ENCODE measurements at regions not wholly inside any gene's neighbourhood (a gene's known extent, or its start where the extent isn't known, plus 50 kb on each side); places are given as distances from the start of the nearest gene placed in this dataset.

- Mint-ChIP-seq H3K36me3 (no peaks in the 10 kb centered on the region), H3K4me1 (no peaks in the 10 kb centered on the region), H3K9me3 (peaks cover 17% of the 10 kb centered on the region), H3K27ac (no peak overlapping the region), H3K4me3 (no peak overlapping the region), H3K27me3 (ENCODE audit: low read depth) (no peaks in the 10 kb centered on the region)
- ChIA-PET CTCF (interaction anchor here (0.7 to 2.0 kb wide), 2 partner anchors 30 to 53 kb away, joined by 3 to 10 read pairs; no protein-coding TSS in a partner anchor), POLR2A (no interaction called here)
- DNase-seq (ENCODE audit: low spot score) (no peak), ATAC-seq (no peak)
- TF ChIP-seq CDX4 (CRISPR knock-in tag; IDR thresholded peaks at IDR 0.05; ENCODE audit: borderline replicate concordance) (no peak), SMAD3 (CRISPR knock-in tag; IDR thresholded peaks at IDR 0.05; ENCODE audit: borderline replicate concordance) (no peak), NFYB (CRISPR knock-in tag; conservative IDR thresholded peaks at IDR 0.05; ENCODE audit: low read depth) (no peak), ESRRA (CRISPR knock-in tag; IDR thresholded peaks at IDR 0.05; ENCODE audit: borderline replicate concordance) (no peak)
These were observed 77.8 kb downstream of the TEX29 start for GRCh38 chr13:111398196-111398595.

- Mint-ChIP-seq H3K27me3 (ENCODE audit: low read depth) (no peaks in the 10 kb centered on the region), H3K4me3 (no peak overlapping the region), H3K27ac (no peak overlapping the region), H3K36me3 (no peaks in the 10 kb centered on the region), H3K9me3 (peaks cover 17% of the 10 kb centered on the region), H3K4me1 (no peaks in the 10 kb centered on the region)
- ChIA-PET CTCF (interaction anchor here (2.0 to 3.0 kb wide), 2 partner anchors 30 to 54 kb away, joined by 10 to 13 read pairs; no protein-coding TSS in a partner anchor), POLR2A (interaction anchor here (0.5 kb wide), 1 partner anchor 183 kb away, joined by 5 read pairs; no protein-coding TSS in a partner anchor)
- TF ChIP-seq CTCF (IDR thresholded peaks at IDR 0.05): no peak
- TF ChIP-seq JAZF1 (CRISPR knock-in tag; IDR thresholded peaks at IDR 0.05): no peak
- ATAC-seq: no peak
- DNase-seq (ENCODE audit: low spot score): no peak
These were observed 78.4 kb downstream of the TEX29 start for GRCh38 chr13:111398715-111399299.

GRCh38 chr13:111399334-111399733 lies 78.9 kb downstream of the TEX29 start:
- no peak overlapping the region for H3K4me3 Mint-ChIP-seq
- no peak overlapping the region for H3K27ac Mint-ChIP-seq
- H3K36me3 Mint-ChIP-seq: no peaks in the 10 kb centered on the region
- ChIA-PET POLR2A (interaction anchor here (0.5 kb wide), 1 partner anchor 183 kb away, joined by 5 read pairs; no protein-coding TSS in a partner anchor), CTCF (interaction anchor here (2.0 to 3.0 kb wide), 2 partner anchors 30 to 55 kb away, joined by 10 to 13 read pairs; no protein-coding TSS in a partner anchor)
- H3K27me3 Mint-ChIP-seq (ENCODE audit: low read depth): no peaks in the 10 kb centered on the region
- ATAC-seq (no peak), DNase-seq (ENCODE audit: low spot score) (no peak)
- H3K9me3 Mint-ChIP-seq: peaks cover 17% of the 10 kb centered on the region
- no peaks in the 10 kb centered on the region for H3K4me1 Mint-ChIP-seq
- TF ChIP-seq HMGXB4 (CRISPR knock-in tag; IDR thresholded peaks at IDR 0.05) (no peak), NR1H2 (CRISPR knock-in tag; IDR thresholded peaks at IDR 0.05) (no peak), E2F1 (CRISPR knock-in tag; IDR thresholded peaks at IDR 0.05) (no peak), ELF4 (CRISPR knock-in tag; IDR thresholded peaks at IDR 0.05; ENCODE audit: low read depth) (no peak)

GRCh38 chr13:111399776-111400538 lies 79.5 kb downstream of the TEX29 start:
- H3K27me3 Mint-ChIP-seq (ENCODE audit: low read depth): no peaks in the 10 kb centered on the region
- no peak for ATAC-seq
- peaks cover 17% of the 10 kb centered on the region for H3K9me3 Mint-ChIP-seq
- CTCF ChIA-PET: interaction anchor here (2.0 to 3.0 kb wide), 2 partner anchors 29 to 55 kb away, joined by 10 to 13 read pairs; no protein-coding TSS in a partner anchor
- no peak overlapping the region for H3K4me3 Mint-ChIP-seq
- DNase-seq (ENCODE audit: low spot score): no peak
- H3K27ac Mint-ChIP-seq: no peak overlapping the region
- no peaks in the 10 kb centered on the region for H3K4me1 Mint-ChIP-seq
- POLR2A ChIA-PET: no interaction called here
- H3K36me3 Mint-ChIP-seq: no peaks in the 10 kb centered on the region
- TF ChIP-seq ARID4B (CRISPR knock-in tag; IDR thresholded peaks at IDR 0.05; ENCODE audit: borderline replicate concordance) (no peak), ZNF263 (CRISPR knock-in tag; IDR thresholded peaks at IDR 0.05; ENCODE audit: low read depth) (no peak), CBFB (CRISPR knock-in tag; IDR thresholded peaks at IDR 0.05; ENCODE audit: low read depth) (no peak), E2F1 (CRISPR knock-in tag; IDR thresholded peaks at IDR 0.05) (no peak), SP1 (CRISPR knock-in tag; conservative IDR thresholded peaks at IDR 0.05) (no peak), FOXJ3 (CRISPR knock-in tag; IDR thresholded peaks at IDR 0.05; ENCODE audit: borderline replicate concordance) (no peak)

Data from WTC11 (cell line).